Vagina (tissue), 2 donors: ENCODE measurements at regions not wholly inside any gene's neighbourhood (a gene's known extent, or its start where the extent isn't known, plus 50 kb on each side); places are given as distances from the start of the nearest gene placed in this dataset.

Experiments used
- DNase-seq, 2 donors: peaks; one replicate each; pipeline ENCODE4 v3.0.0-alpha.2; 2017; ENCODE audit errors: extremely low spot score in 2 of 2
- H3K27ac ChIP-seq: fragments of 200-600 bp; sonication (generic); one replicate; pipeline ENCODE4 v1.5.1; 2019
- H3K27me3 ChIP-seq: fragments of 200-600 bp; sonication (generic); one replicate; pipeline ENCODE4 v1.5.1; 2019
- H3K36me3 ChIP-seq, 2 donors: fragments of 200-600 bp; sonication (generic); one replicate each; pipeline ENCODE4 v1.5.1; 2017 to 2019
- H3K4me1 ChIP-seq: fragments of 200-600 bp; sonication (generic); one replicate; pipeline ENCODE4 v1.5.1; 2019
- H3K4me3 ChIP-seq, 2 donors: fragments of 200-600 bp; sonication (generic); 1 replicate in 1 of 2; 2 replicates in 1 of 2; pipeline ENCODE4 v1.5.1; 2016 to 2019
- H3K9me3 ChIP-seq: fragments of 200-600 bp; sonication (generic); one replicate; pipeline ENCODE4 v1.5.1; 2019
- CTCF ChIP-seq, 3 experiments: fragments of 450-650 bp in 2 of 3; fragments of 200-600 bp in 1 of 3; sonication (generic) in 1 of 3; IDR thresholded peaks; one replicate each; pipeline ENCODE4 v1.5.1; 2017 to 2019; ENCODE audit warnings: antibody characterized with exemption in 3 of 3, mild to moderate bottlenecking in 2 of 3, moderate library complexity in 2 of 3
- POLR2A ChIP-seq, 2 donors: fragments of 450-650 bp; IDR thresholded peaks; one replicate each; pipeline ENCODE4 v1.6.1; 2017; ENCODE audit warnings: antibody characterized with exemption in 2 of 2, mild to moderate bottlenecking in 2 of 2, moderate library complexity in 2 of 2
- POLR2AphosphoS5 ChIP-seq, 2 donors: sonication (generic); formaldehyde crosslinking; IDR thresholded peaks; one replicate each; pipeline ENCODE4 v1.9.0; 2017; ENCODE audit warnings: antibody characterized with exemption in 2 of 2, mild to moderate bottlenecking in 2 of 2, low read depth in 1 of 2; ENCODE audit not compliant: insufficient read depth in 1 of 2
- intact Hi-C: fragments of 100-400 bp; cut with DNase I; formaldehyde crosslinking; loops from one replicate; pipeline ENCODE4 v1.15.1; 2023

GRCh38 chr9:18138656-18139055 is 335.3 kb upstream of the ADAMTSL1 start:
- TF ChIP-seq POLR2AphosphoS5 (IDR thresholded peaks at IDR 0.05; ENCODE audit: insufficient read depth in 1 of 2, low read depth in 1 of 2): no peak
- no peak for TF ChIP-seq CTCF (IDR thresholded peaks at IDR 0.05)
- TF ChIP-seq POLR2A (IDR thresholded peaks at IDR 0.05): no peak
- no peaks in the 10 kb centered on the region for H3K27me3 ChIP-seq

GRCh38 chr9:18141681-18142080 is 332.3 kb upstream of the ADAMTSL1 start:
- Histone ChIP-seq H3K4me3 (no peak overlapping the region), H3K36me3 (no peaks in the 10 kb centered on the region), H3K27me3 (no peaks in the 10 kb centered on the region), H3K4me1 (no peaks in the 10 kb centered on the region), H3K27ac (no peak overlapping the region), H3K9me3 (no peaks in the 10 kb centered on the region)
- TF ChIP-seq CTCF (IDR thresholded peaks at IDR 0.05): no peak
- TF ChIP-seq POLR2A (IDR thresholded peaks at IDR 0.05): no peak
- no peak for TF ChIP-seq POLR2AphosphoS5 (IDR thresholded peaks at IDR 0.05; ENCODE audit: insufficient read depth in 1 of 2, low read depth in 1 of 2)
- DNase-seq: no peak
- intact Hi-C loops: no loop called here

More at GRCh38 chr9:18138656-18139055, 335.3 kb upstream of the ADAMTSL1 start:
- Histone ChIP-seq H3K4me3 (no peak overlapping the region), H3K36me3 (no peaks in the 10 kb centered on the region), H3K27ac (no peak overlapping the region), H3K4me1 (no peaks in the 10 kb centered on the region), H3K9me3 (no peaks in the 10 kb centered on the region)
- no peak for DNase-seq
- intact Hi-C loops: no loop called here

- H3K4me3 ChIP-seq: no peak overlapping the region
- H3K36me3 ChIP-seq: no peaks in the 10 kb centered on the region
- H3K27me3 ChIP-seq: no peaks in the 10 kb centered on the region
- no peaks in the 10 kb centered on the region for H3K4me1 ChIP-seq
- DNase-seq: no peak
- no peaks in the 10 kb centered on the region for H3K9me3 ChIP-seq
- no peak overlapping the region for H3K27ac ChIP-seq
- intact Hi-C loops: no loop called here
- no peak for TF ChIP-seq POLR2AphosphoS5 (IDR thresholded peaks at IDR 0.05; ENCODE audit: insufficient read depth in 1 of 2, low read depth in 1 of 2)
- no peak for TF ChIP-seq CTCF (IDR thresholded peaks at IDR 0.05)
- no peak for TF ChIP-seq POLR2A (IDR thresholded peaks at IDR 0.05)
Measured at GRCh38 chr9:18143073-18143745, 330.7 kb upstream of the ADAMTSL1 start.

GRCh38 chr9:18146329-18146728 is 327.6 kb upstream of the ADAMTSL1 start:
- intact Hi-C loops: no loop called here
- Histone ChIP-seq H3K4me1 (no peaks in the 10 kb centered on the region), H3K36me3 (no peaks in the 10 kb centered on the region), H3K27ac (no peak overlapping the region), H3K4me3 (no peak overlapping the region), H3K27me3 (no peaks in the 10 kb centered on the region), H3K9me3 (no peaks in the 10 kb centered on the region)
- DNase-seq: no peak
- TF ChIP-seq POLR2AphosphoS5 (IDR thresholded peaks at IDR 0.05; ENCODE audit: insufficient read depth in 1 of 2, low read depth in 1 of 2) (no peak), POLR2A (IDR thresholded peaks at IDR 0.05) (no peak), CTCF (IDR thresholded peaks at IDR 0.05) (no peak)

- DNase-seq: no peak
- Histone ChIP-seq H3K4me1 (no peaks in the 10 kb centered on the region), H3K4me3 (no peak overlapping the region), H3K9me3 (no peaks in the 10 kb centered on the region), H3K27ac (no peak overlapping the region), H3K27me3 (no peaks in the 10 kb centered on the region), H3K36me3 (no peaks in the 10 kb centered on the region)
- intact Hi-C loops: no loop called here
- TF ChIP-seq CTCF (IDR thresholded peaks at IDR 0.05): no peak
- TF ChIP-seq POLR2A (IDR thresholded peaks at IDR 0.05): no peak
- no peak for TF ChIP-seq POLR2AphosphoS5 (IDR thresholded peaks at IDR 0.05; ENCODE audit: insufficient read depth in 1 of 2, low read depth in 1 of 2)
Measured at GRCh38 chr9:18149471-18150011, 324.4 kb upstream of the ADAMTSL1 start.
